Renal pelvis (tissue), 1 donor: ENCODE measurements at regions not wholly inside any gene's neighbourhood (a gene's known extent, or its start where the extent isn't known, plus 50 kb on each side); places are given as distances from the start of the nearest gene placed in this dataset.

Experiments
- DNase-seq: peaks from one replicate; pipeline ENCODE4 v3.0.0-alpha.2; 2013

GRCh38 chr18:43649649-43650357 is 372.5 kb upstream of the SYT4 start:
- DNase-seq = no peak

GRCh38 chr18:43650426-43650825 is 373.1 kb upstream of the SYT4 start:
- no peak for DNase-seq

- no peak for DNase-seq
Observed at GRCh38 chr18:43651057-43651456, 373.8 kb upstream of the SYT4 start.

- DNase-seq = no peak
Observed at GRCh38 chr18:43656547-43656946, 379.3 kb upstream of the SYT4 start.

GRCh38 chr18:43661570-43661969 is 384.3 kb upstream of the SYT4 start:
- DNase-seq = no peak

- no peak for DNase-seq
Observed at GRCh38 chr18:43662657-43663056, 385.4 kb upstream of the SYT4 start.

- DNase-seq = no peak
Observed at GRCh38 chr18:43663159-43663558, 385.9 kb upstream of the SYT4 start.

GRCh38 chr18:43664487-43665008 is 387.3 kb upstream of the SYT4 start:
- DNase-seq = no peak

- DNase-seq = no peak
Observed at GRCh38 chr18:43665105-43665788, 388.0 kb upstream of the SYT4 start.

- no peak for DNase-seq
Observed at GRCh38 chr18:43668866-43669265, 391.6 kb upstream of the SYT4 start.

- DNase-seq = no peak
Observed at GRCh38 chr18:43671431-43671830, 394.1 kb upstream of the SYT4 start.

GRCh38 chr18:43680096-43680495 is 402.8 kb upstream of the SYT4 start:
- no peak for DNase-seq

- no peak for DNase-seq
Observed at GRCh38 chr18:43681661-43682060, 404.4 kb upstream of the SYT4 start.

GRCh38 chr18:43682196-43682595 is 404.9 kb upstream of the SYT4 start:
- DNase-seq = no peak

GRCh38 chr18:43686709-43687108 is 409.4 kb upstream of the SYT4 start:
- no peak for DNase-seq

GRCh38 chr18:43692099-43692690 is 414.9 kb upstream of the SYT4 start:
- DNase-seq = no peak

- no peak for DNase-seq
Observed at GRCh38 chr18:43702399-43702798, 425.1 kb upstream of the SYT4 start.

- no peak for DNase-seq
Observed at GRCh38 chr18:43703050-43703449, 425.8 kb upstream of the SYT4 start.

- no peak for DNase-seq
Observed at GRCh38 chr18:43705850-43706249, 428.6 kb upstream of the SYT4 start.

GRCh38 chr18:43710135-43710534 is 432.8 kb upstream of the SYT4 start:
- DNase-seq = no peak

GRCh38 chr18:43714343-43715010 is 437.2 kb upstream of the SYT4 start:
- no peak for DNase-seq

GRCh38 chr18:43719267-43719795 is 442.0 kb upstream of the SYT4 start:
- DNase-seq = no peak
